Activated naive CD8-positive, alpha-beta T cell treated with anti-CD3 and anti-CD28 coated beads for 36 hours (primary cell): ENCODE measurements at regions not wholly inside any gene's neighbourhood (a gene's known extent, or its start where the extent isn't known, plus 50 kb on each side); places are given as distances from the start of the nearest gene placed in this dataset.

ENCODE experiments used
- DNase-seq: peaks from one replicate; pipeline ENCODE4 v3.0.0; 2021
- H3K27ac Mint-ChIP-seq: one replicate; pipeline ENCODE4 v1.8.0; 2022; ENCODE audit warnings: mild to moderate bottlenecking, moderate library complexity, mixed read lengths
- H3K27me3 Mint-ChIP-seq: one replicate; pipeline ENCODE4 v1.8.0; 2022; ENCODE audit warnings: mild to moderate bottlenecking, mixed read lengths
- H3K36me3 Mint-ChIP-seq: one replicate; pipeline ENCODE4 v1.8.0; 2021; ENCODE audit warnings: mild to moderate bottlenecking, mixed read lengths
- H3K4me1 Mint-ChIP-seq: one replicate; pipeline ENCODE4 v1.8.0; 2021; ENCODE audit warnings: mixed read lengths
- H3K4me3 Mint-ChIP-seq: one replicate; pipeline ENCODE4 v1.8.0; 2022; ENCODE audit warnings: mild to moderate bottlenecking, moderate library complexity, mixed read lengths
- H3K9me3 Mint-ChIP-seq: one replicate; pipeline ENCODE4 v1.8.0; 2022; ENCODE audit warnings: mixed read lengths

GRCh38 chr3:99499235-99500158, 138.9 kb upstream of the COL8A1 start:
- H3K9me3 Mint-ChIP-seq, result peaks cover 2% of the 10 kb centered on the region
- no peak overlapping the region for H3K4me3 Mint-ChIP-seq
- H3K27me3 Mint-ChIP-seq, result peaks cover 3% of the 10 kb centered on the region
- DNase-seq, result no peak
- H3K27ac Mint-ChIP-seq, result no peak overlapping the region
- no peaks in the 10 kb centered on the region for H3K4me1 Mint-ChIP-seq
- no peaks in the 10 kb centered on the region for H3K36me3 Mint-ChIP-seq

- Mint-ChIP-seq H3K4me1 (no peaks in the 10 kb centered on the region), H3K4me3 (no peak overlapping the region), H3K27me3 (peaks cover 3% of the 10 kb centered on the region), H3K27ac (no peak overlapping the region), H3K36me3 (no peaks in the 10 kb centered on the region), H3K9me3 (peaks cover 4% of the 10 kb centered on the region)
- DNase-seq, result no peak
These were observed 139.7 kb upstream of the COL8A1 start for GRCh38 chr3:99498550-99499234.

GRCh38 chr3:99487894-99488293, 150.5 kb upstream of the COL8A1 start:
- Mint-ChIP-seq H3K27ac (no peak overlapping the region), H3K4me1 (no peaks in the 10 kb centered on the region), H3K4me3 (no peak overlapping the region), H3K27me3 (peaks cover 6% of the 10 kb centered on the region), H3K9me3 (peaks cover 11% of the 10 kb centered on the region), H3K36me3 (no peaks in the 10 kb centered on the region)
- DNase-seq, result no peak

GRCh38 chr3:99485286-99485685, 153.1 kb upstream of the COL8A1 start:
- Mint-ChIP-seq H3K36me3 (no peaks in the 10 kb centered on the region), H3K4me1 (no peaks in the 10 kb centered on the region), H3K27me3 (peaks cover 6% of the 10 kb centered on the region), H3K9me3 (peaks cover 11% of the 10 kb centered on the region), H3K4me3 (no peak overlapping the region), H3K27ac (no peak overlapping the region)
- no peak for DNase-seq

GRCh38 chr3:99484871-99485270, 153.5 kb upstream of the COL8A1 start:
- DNase-seq, result no peak
- Mint-ChIP-seq H3K27me3 (peaks cover 6% of the 10 kb centered on the region), H3K27ac (no peak overlapping the region), H3K4me1 (no peaks in the 10 kb centered on the region), H3K36me3 (no peaks in the 10 kb centered on the region), H3K9me3 (peaks cover 9% of the 10 kb centered on the region), H3K4me3 (no peak overlapping the region)

GRCh38 chr3:99483841-99484240, 154.6 kb upstream of the COL8A1 start:
- Mint-ChIP-seq H3K4me1 (no peaks in the 10 kb centered on the region), H3K4me3 (no peak overlapping the region), H3K36me3 (no peaks in the 10 kb centered on the region), H3K27me3 (peaks cover 6% of the 10 kb centered on the region), H3K9me3 (peaks cover 9% of the 10 kb centered on the region), H3K27ac (no peak overlapping the region)
- no peak for DNase-seq

GRCh38 chr3:99482191-99482590, 156.2 kb upstream of the COL8A1 start:
- Mint-ChIP-seq H3K9me3 (peaks cover under 1% of the 10 kb centered on the region), H3K36me3 (no peaks in the 10 kb centered on the region), H3K27ac (no peak overlapping the region), H3K4me3 (no peak overlapping the region), H3K27me3 (peaks cover 6% of the 10 kb centered on the region), H3K4me1 (no peaks in the 10 kb centered on the region)
- no peak for DNase-seq

GRCh38 chr3:99481561-99481960, 156.8 kb upstream of the COL8A1 start:
- Mint-ChIP-seq H3K27ac (no peak overlapping the region), H3K4me1 (no peaks in the 10 kb centered on the region), H3K27me3 (peaks cover 5% of the 10 kb centered on the region), H3K9me3 (no peaks in the 10 kb centered on the region), H3K36me3 (no peaks in the 10 kb centered on the region), H3K4me3 (no peak overlapping the region)
- DNase-seq, result no peak

GRCh38 chr3:99479768-99480167, 158.6 kb upstream of the COL8A1 start:
- Mint-ChIP-seq H3K4me3 (no peak overlapping the region), H3K36me3 (no peaks in the 10 kb centered on the region), H3K4me1 (no peaks in the 10 kb centered on the region), H3K27me3 (no peaks in the 10 kb centered on the region), H3K27ac (no peak overlapping the region), H3K9me3 (no peaks in the 10 kb centered on the region)
- no peak for DNase-seq

- Mint-ChIP-seq H3K36me3 (no peaks in the 10 kb centered on the region), H3K27me3 (no peaks in the 10 kb centered on the region), H3K4me1 (no peaks in the 10 kb centered on the region), H3K4me3 (no peak overlapping the region), H3K9me3 (no peaks in the 10 kb centered on the region), H3K27ac (no peak overlapping the region)
- no peak for DNase-seq
These were observed 160.7 kb upstream of the COL8A1 start for GRCh38 chr3:99477650-99478049.

GRCh38 chr3:99475229-99475628, 163.2 kb upstream of the COL8A1 start:
- no peak overlapping the region for H3K4me3 Mint-ChIP-seq
- H3K27ac Mint-ChIP-seq, result no peak overlapping the region
- H3K4me1 Mint-ChIP-seq, result no peaks in the 10 kb centered on the region
- H3K27me3 Mint-ChIP-seq, result no peaks in the 10 kb centered on the region
- no peaks in the 10 kb centered on the region for H3K36me3 Mint-ChIP-seq
- DNase-seq, result no peak
- no peaks in the 10 kb centered on the region for H3K9me3 Mint-ChIP-seq

GRCh38 chr3:99474776-99475175, 163.6 kb upstream of the COL8A1 start:
- no peak for DNase-seq
- Mint-ChIP-seq H3K9me3 (no peaks in the 10 kb centered on the region), H3K27ac (no peak overlapping the region), H3K4me1 (no peaks in the 10 kb centered on the region), H3K27me3 (no peaks in the 10 kb centered on the region), H3K4me3 (no peak overlapping the region), H3K36me3 (no peaks in the 10 kb centered on the region)

- no peaks in the 10 kb centered on the region for H3K9me3 Mint-ChIP-seq
- no peaks in the 10 kb centered on the region for H3K4me1 Mint-ChIP-seq
- no peak overlapping the region for H3K27ac Mint-ChIP-seq
- H3K27me3 Mint-ChIP-seq, result no peaks in the 10 kb centered on the region
- no peak overlapping the region for H3K4me3 Mint-ChIP-seq
- no peak for DNase-seq
- no peaks in the 10 kb centered on the region for H3K36me3 Mint-ChIP-seq
These were observed 165.1 kb upstream of the COL8A1 start for GRCh38 chr3:99473321-99473751.

GRCh38 chr3:99472385-99472784, 166.0 kb upstream of the COL8A1 start:
- no peaks in the 10 kb centered on the region for H3K9me3 Mint-ChIP-seq
- H3K27me3 Mint-ChIP-seq, result no peaks in the 10 kb centered on the region
- no peaks in the 10 kb centered on the region for H3K4me1 Mint-ChIP-seq
- no peak for DNase-seq
- H3K36me3 Mint-ChIP-seq, result no peaks in the 10 kb centered on the region
- no peak overlapping the region for H3K27ac Mint-ChIP-seq
- H3K4me3 Mint-ChIP-seq, result no peak overlapping the region

GRCh38 chr3:99471353-99472323, 166.8 kb upstream of the COL8A1 start:
- H3K27me3 Mint-ChIP-seq, result no peaks in the 10 kb centered on the region
- H3K27ac Mint-ChIP-seq, result no peak overlapping the region
- H3K4me3 Mint-ChIP-seq, result no peak overlapping the region
- H3K36me3 Mint-ChIP-seq, result no peaks in the 10 kb centered on the region
- no peak for DNase-seq
- H3K9me3 Mint-ChIP-seq, result no peaks in the 10 kb centered on the region
- no peaks in the 10 kb centered on the region for H3K4me1 Mint-ChIP-seq
